Fibroblast of lung (primary cell): ENCODE measurements at regions not wholly inside any gene's neighbourhood (a gene's known extent, or its start where the extent isn't known, plus 50 kb on each side); places are given as distances from the start of the nearest gene placed in this dataset.

Experiments used
- EZH2 ChIP-seq: IDR thresholded peaks from 2 replicates; pipeline ENCODE4 v1.5.1; 2012; ENCODE audit warnings: low read length, control low read depth, mild to moderate bottlenecking; ENCODE audit errors: missing control alignments
- TF ChIP-seq, protein P1 (sequence below), 2 donors: IDR thresholded peaks in 1 of 2; conservative IDR thresholded peaks in 1 of 2; 1 replicate in 1 of 2; 2 replicates in 1 of 2; pipeline ENCODE4 v1.5.1; 2011 to 2012; ENCODE audit warnings: low read length in 2 of 2, control low read depth in 1 of 2, inconsistent platforms in 1 of 2, low read depth in 1 of 2, mild to moderate bottlenecking in 1 of 2

DNA sequence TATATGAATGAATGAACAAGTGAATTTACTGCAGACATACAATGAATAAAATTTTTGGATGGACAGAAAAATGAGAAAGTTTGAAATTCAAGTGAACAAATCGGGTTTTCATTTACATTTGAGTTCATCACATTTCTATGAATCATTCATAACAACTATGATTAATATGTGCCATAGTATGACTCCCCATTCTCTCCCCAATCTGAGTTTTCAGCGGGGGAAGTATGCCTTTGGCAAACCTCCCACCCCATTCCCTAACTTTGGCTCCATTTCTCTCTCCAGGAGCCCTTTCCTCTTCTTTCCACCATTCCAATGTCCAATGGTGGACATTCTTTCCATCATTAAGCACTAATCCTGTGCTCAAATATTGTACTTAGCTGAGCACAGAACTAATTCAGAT is 96.8 kb upstream of the LSM8 start:
- TF ChIP-seq, protein P1, sequence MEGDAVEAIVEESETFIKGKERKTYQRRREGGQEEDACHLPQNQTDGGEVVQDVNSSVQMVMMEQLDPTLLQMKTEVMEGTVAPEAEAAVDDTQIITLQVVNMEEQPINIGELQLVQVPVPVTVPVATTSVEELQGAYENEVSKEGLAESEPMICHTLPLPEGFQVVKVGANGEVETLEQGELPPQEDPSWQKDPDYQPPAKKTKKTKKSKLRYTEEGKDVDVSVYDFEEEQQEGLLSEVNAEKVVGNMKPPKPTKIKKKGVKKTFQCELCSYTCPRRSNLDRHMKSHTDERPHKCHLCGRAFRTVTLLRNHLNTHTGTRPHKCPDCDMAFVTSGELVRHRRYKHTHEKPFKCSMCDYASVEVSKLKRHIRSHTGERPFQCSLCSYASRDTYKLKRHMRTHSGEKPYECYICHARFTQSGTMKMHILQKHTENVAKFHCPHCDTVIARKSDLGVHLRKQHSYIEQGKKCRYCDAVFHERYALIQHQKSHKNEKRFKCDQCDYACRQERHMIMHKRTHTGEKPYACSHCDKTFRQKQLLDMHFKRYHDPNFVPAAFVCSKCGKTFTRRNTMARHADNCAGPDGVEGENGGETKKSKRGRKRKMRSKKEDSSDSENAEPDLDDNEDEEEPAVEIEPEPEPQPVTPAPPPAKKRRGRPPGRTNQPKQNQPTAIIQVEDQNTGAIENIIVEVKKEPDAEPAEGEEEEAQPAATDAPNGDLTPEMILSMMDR (conservative IDR thresholded peaks at IDR 0.05 in 1 of 2, IDR thresholded peaks at IDR 0.05 in 1 of 2; ENCODE audit: low read depth in 1 of 2, low read length in 2 of 2), result no peak
- no peak for TF ChIP-seq EZH2
